A673 (cell line): ENCODE measurements at regions not wholly inside any gene's neighbourhood (a gene's known extent, or its start where the extent isn't known, plus 50 kb on each side); places are given as distances from the start of the nearest gene placed in this dataset.

ENCODE experiments used
- BruUV-seq: library from RNA; stranded (reverse); fragments of 400-500 nt; replicated peaks from 2 replicates; lab custom pipeline; 2021; lab: Mats Ljungman, UMichigan
- CTCF ChIA-PET: fragments of 300-600 bp; sonication (Branson Sonifier 250); formaldehyde crosslinking; loops from one replicate; lab custom pipeline; 2022; ENCODE audit warnings: antibody characterized with exemption; lab: Charles Lee
- POLR2A ChIA-PET: fragments of 300-600 bp; sonication (Branson Sonifier 250); formaldehyde crosslinking; loops from one replicate; lab custom pipeline; 2022; ENCODE audit warnings: antibody characterized with exemption; ENCODE audit not compliant: low non-redundant PET; lab: Charles Lee
- DNase-seq: peaks from one replicate; pipeline ENCODE4 v3.0.0-alpha.2; 2015; ENCODE audit warnings: low spot score
- H3K27ac ChIP-seq: fragments of 200-600 bp; sonication (generic); 2 replicates; pipeline ENCODE4 v1.5.1; 2016; ENCODE audit warnings: mixed run types, low read depth, mild to moderate bottlenecking, mixed read lengths, antibody characterized with exemption, low read length; ENCODE audit not compliant: poor library complexity, severe bottlenecking
- H3K27me3 ChIP-seq: fragments of 200-600 bp; sonication (generic); replicated peaks from 2 replicates; pipeline ENCODE4 v1.6.1; 2017; ENCODE audit warnings: mixed run types, low read depth, mild to moderate bottlenecking, mixed read lengths, antibody characterized with exemption, low read length; ENCODE audit not compliant: insufficient read depth, poor library complexity
- H3K36me3 ChIP-seq: fragments of 200-600 bp; sonication (generic); 2 replicates; pipeline ENCODE4 v1.6.1; 2016; ENCODE audit warnings: mixed run types, mild to moderate bottlenecking, mixed read lengths, antibody characterized with exemption, low read length; ENCODE audit not compliant: insufficient read depth, poor library complexity, severe bottlenecking
- H3K4me1 ChIP-seq: fragments of 200-600 bp; sonication (generic); 2 replicates; pipeline ENCODE4 v1.6.1; 2017; ENCODE audit warnings: mixed run types, mild to moderate bottlenecking, mixed read lengths, antibody characterized with exemption, low read length; ENCODE audit not compliant: insufficient read depth, poor library complexity, severe bottlenecking
- H3K4me3 ChIP-seq: fragments of 200-600 bp; sonication (generic); 2 replicates; pipeline ENCODE4 v1.5.1; 2016; ENCODE audit warnings: low read depth, mixed run types, mild to moderate bottlenecking, mixed read lengths, low read length; ENCODE audit not compliant: poor library complexity, severe bottlenecking
- H3K9me3 ChIP-seq: fragments of 200-600 bp; sonication (generic); 2 replicates; pipeline ENCODE4 v1.6.1; 2016; ENCODE audit warnings: mixed run types, low read depth, mild to moderate bottlenecking, mixed read lengths, antibody characterized with exemption, low read length; ENCODE audit not compliant: poor library complexity, severe bottlenecking
- CTCF ChIP-seq: fragments of 300-800, 200-600 bp; sonication (generic); conservative IDR thresholded peaks from 2 replicates; pipeline ENCODE4 v1.5.1; 2017; ENCODE audit warnings: low read depth, mild to moderate bottlenecking, antibody characterized with exemption, low read length, moderate library complexity, mixed read lengths
- EZH2 ChIP-seq: fragments of 200-600 bp; sonication (generic); IDR thresholded peaks from 2 replicates; pipeline ENCODE4 v1.6.1; 2017; ENCODE audit warnings: borderline replicate concordance, low read depth, mild to moderate bottlenecking, mixed read lengths, antibody characterized with exemption, low read length; ENCODE audit not compliant: poor library complexity, severe bottlenecking
- intact Hi-C: fragments of 100-400 bp; cut with micrococcal nuclease; formaldehyde crosslinking; loops from one replicate; pipeline ENCODE4 v1.10.0; 2022; ENCODE audit not compliant: unreplicated experiment

- ChIA-PET POLR2A (no interaction called here), CTCF (no interaction called here)
- H3K27me3 ChIP-seq = no peaks in the 10 kb centered on the region
- DNase-seq = no peak
- no peaks in the 10 kb centered on the region for H3K9me3 ChIP-seq
- no peaks in the 10 kb centered on the region for H3K4me1 ChIP-seq
- H3K27ac ChIP-seq = no peak overlapping the region
- no peak overlapping the region for H3K4me3 ChIP-seq
- H3K36me3 ChIP-seq = no peaks in the 10 kb centered on the region
- no TSS peak for BruUV-seq
- no peak for TF ChIP-seq EZH2
- TF ChIP-seq CTCF = no peak
- intact Hi-C loops = no loop called here
Measured at GRCh38 chr13:22219709-22220108, 548.8 kb downstream of the FGF9 start.

GRCh38 chr13:22220151-22221135 lies 549.6 kb downstream of the FGF9 start:
- intact Hi-C loops = no loop called here
- POLR2A ChIA-PET = no interaction called here
- BruUV-seq = no TSS peak
- Histone ChIP-seq H3K36me3 (no peaks in the 10 kb centered on the region), H3K4me3 (no peak overlapping the region), H3K27ac (no peak overlapping the region), H3K9me3 (no peaks in the 10 kb centered on the region), H3K27me3 (no peaks in the 10 kb centered on the region), H3K4me1 (no peaks in the 10 kb centered on the region)
- CTCF ChIA-PET = no interaction called here
- TF ChIP-seq EZH2 (no peak), CTCF (no peak)
- no peak for DNase-seq

GRCh38 chr13:22223411-22223810 lies 552.5 kb downstream of the FGF9 start:
- H3K9me3 ChIP-seq = no peaks in the 10 kb centered on the region
- ChIA-PET POLR2A (no interaction called here), CTCF (no interaction called here)
- no peak for TF ChIP-seq CTCF
- no peak for TF ChIP-seq EZH2
- H3K27ac ChIP-seq = no peak overlapping the region
- DNase-seq = no peak
- no peak overlapping the region for H3K4me3 ChIP-seq
- no peaks in the 10 kb centered on the region for H3K36me3 ChIP-seq
- H3K4me1 ChIP-seq = no peaks in the 10 kb centered on the region
- BruUV-seq = no TSS peak
- intact Hi-C loops = no loop called here
- no peaks in the 10 kb centered on the region for H3K27me3 ChIP-seq
